ENCODE measurements at regions not wholly inside any gene's neighbourhood (a gene's known extent, or its start where the extent isn't known, plus 50 kb on each side); places are given as distances from the start of the nearest gene placed in this dataset.

- DNase-seq, result no peak
Observed at GRCh38 chr15:97126553-97127233, 796.2 kb downstream of the NR2F2 start.

DNA sequence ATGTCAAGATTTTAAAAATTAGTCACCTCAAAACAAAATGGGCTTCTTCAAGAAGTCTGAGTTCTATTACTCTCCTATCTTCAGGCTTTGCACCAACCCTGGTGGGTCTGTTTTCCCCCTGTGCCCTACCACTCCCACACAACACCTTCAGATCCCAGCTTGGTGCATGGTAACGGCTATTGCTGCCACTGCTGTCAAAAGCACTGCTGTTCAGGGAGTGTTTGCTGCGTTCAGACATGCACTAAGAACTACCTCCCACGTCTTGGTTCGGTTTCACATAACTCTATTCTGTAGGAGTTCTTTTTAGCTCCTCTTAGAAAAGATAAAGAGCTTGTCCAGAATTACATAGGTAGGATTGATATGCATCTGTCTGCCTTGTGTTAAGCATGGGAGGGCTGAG, 799.2 kb downstream of the NR2F2 start:
- no peak for DNase-seq

GRCh38 chr15:97140216-97140615, 809.7 kb downstream of the NR2F2 start:
- DNase-seq, result no peak

- DNase-seq, result no peak
Observed at GRCh38 chr15:97141360-97141759, 810.9 kb downstream of the NR2F2 start.

GRCh38 chr15:97141871-97142270, 811.4 kb downstream of the NR2F2 start:
- DNase-seq, result no peak

GRCh38 chr15:97143592-97144376, 813.3 kb downstream of the NR2F2 start:
- DNase-seq, result no peak

DNA sequence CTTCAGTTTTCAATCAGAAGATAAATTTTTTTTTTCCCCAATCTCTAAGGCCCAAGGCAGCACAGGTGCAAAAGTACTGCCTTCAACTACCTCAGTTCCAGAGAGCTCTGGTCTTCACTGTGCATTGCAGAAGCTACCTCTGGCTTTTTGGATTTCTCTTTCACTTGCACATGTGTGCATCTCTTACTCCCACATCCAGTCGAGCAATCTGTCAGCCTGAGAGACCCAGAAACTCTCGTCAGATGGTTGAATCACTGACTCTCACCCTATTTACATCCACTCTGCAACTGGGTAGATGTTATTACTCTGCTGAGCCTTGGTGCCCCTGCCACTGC, 813.8 kb downstream of the NR2F2 start:
- DNase-seq, result no peak

DNA sequence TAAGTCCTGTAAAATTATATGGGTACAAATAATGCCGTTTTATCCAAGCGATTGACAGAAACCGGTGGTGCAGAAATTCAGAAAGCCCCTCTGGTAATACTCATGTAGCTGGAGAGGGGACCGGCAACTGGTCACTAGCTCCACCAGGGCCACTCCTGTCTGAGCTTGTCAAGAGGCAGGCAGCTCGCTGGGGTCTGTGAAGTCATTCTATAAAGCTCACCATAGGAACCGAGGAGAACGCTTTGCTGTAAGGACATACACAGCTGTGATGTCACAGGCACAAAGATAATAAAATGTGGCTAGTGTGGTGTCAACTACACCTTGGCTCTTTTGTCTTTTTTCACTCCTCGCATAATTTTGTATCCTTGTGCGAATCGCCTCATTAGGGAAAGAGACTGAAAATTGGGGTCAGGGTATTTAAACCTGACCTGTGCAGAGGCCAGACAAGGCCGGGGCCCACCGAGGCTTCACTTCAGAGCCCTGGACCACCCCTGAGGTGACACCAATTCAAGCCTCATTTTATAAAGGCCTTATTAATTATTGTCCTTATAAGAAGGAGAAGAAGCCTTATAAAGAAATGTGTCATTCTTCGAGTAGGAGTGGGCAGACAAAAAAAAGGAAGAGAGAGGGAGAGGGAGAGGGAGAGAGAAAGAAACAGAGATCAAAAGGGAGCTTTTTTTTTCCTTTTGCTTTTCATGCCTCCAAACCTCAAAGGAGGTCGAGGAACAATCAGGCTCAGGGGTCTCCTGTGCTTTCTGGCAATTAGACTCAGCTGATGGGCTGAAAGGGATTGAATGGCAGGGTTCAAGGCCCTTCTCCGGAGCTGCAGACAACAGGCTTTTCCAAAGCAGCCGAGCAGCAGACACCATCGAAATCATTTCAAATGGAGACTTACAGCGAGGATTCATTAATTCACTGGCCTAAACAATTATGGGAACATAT, 813.3 kb upstream of the ARRDC4 start:
- DNase-seq, result no peak

GRCh38 chr15:97153356-97153965, 807.0 kb upstream of the ARRDC4 start:
- DNase-seq, result no peak

DNA sequence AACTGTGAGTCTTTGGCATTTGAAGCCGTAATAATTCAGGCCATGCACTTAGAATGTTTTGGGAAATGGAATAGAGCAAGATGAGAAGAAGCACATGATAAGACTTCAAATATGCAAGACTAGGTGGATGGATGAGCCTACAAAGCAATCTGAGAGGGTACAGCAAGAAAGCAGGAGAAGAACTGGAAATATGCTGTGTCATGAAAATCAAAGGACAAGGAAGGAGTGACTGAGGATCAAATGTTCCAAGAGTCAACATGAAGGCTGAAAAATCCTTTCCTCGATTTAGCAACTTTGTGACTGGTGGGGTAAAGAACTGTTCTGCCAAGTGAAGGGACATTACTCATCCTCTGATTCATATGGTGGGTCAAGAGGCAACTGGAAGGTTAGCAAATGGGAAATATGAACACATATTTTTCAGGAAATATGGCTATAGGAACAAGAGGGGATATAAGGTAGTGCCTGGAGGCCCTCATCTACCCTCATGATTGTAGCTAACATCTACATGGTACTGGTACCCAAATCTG, 803.7 kb upstream of the ARRDC4 start:
- DNase-seq, result no peak

DNA sequence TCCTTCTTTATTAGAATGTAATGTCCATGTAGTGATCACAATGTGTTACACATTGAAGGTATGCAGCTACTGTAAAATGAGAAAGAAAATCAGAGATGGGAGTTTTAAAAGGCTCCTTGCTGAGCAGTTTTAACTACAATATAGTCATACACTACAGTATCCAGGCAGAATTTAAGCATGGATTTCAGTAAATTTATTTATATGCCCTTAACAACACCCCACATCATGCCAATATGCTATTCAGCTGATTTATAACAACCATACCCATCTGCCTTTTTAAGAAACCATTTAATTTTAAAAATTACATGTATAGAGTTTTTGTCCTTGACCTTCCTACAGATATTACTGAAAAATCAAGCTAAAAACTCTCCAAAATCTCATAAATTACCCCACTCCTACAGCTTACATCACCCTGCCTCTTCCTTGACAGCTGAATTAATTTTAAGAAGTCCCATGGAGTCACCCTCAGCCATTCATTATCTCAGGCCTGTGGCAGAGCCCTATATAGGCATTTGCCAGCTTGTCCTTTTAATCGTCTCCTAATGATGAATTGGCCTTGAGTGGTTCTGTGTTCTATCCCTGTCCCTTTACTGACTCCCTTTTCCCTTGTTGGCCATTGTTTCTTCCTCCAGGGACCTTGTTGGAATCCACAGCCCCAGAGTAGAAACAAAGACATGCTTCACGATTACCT, 797.6 kb upstream of the ARRDC4 start:
- no peak for DNase-seq

- no peak for DNase-seq
Observed at GRCh38 chr15:97165205-97165604, 795.3 kb upstream of the ARRDC4 start.

DNA sequence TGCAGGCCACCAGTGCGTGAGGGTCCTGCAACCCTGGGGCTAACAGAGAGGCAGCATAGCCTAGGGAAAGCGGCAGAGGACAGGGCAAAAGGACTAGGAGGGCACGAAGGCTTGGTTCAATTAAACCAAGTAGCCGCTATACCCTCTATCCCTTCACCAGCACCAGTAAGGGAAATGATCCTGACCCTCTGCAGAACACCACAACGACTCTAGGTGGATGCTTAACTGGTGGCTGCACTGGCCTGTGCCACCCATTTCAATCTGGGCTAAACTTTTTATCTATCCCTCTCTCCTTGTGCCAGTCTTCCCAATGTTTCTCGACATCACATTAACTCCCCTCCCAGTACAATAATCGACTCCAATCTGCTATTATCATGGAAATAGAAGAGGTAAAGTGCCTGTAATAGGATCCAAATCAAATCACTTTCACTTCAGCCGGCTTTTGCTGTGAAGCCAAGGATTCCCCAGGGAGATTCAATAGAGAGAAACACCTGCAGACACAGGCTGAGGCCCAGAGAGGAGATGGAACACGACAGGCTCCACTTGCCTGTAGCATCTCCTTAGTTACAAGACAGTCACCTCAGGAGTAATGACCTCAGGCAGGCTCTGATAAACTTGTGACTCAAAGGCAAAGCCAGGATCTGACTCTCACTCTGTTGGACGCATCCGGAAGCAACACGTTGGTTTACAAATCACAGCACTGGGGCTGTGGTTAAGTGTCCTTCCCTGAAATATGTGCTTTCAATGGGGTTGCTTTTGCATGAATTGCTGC, 791.6 kb upstream of the ARRDC4 start:
- no peak for DNase-seq

- no peak for DNase-seq
Observed at GRCh38 chr15:97171556-97171955, 788.9 kb upstream of the ARRDC4 start.

DNA sequence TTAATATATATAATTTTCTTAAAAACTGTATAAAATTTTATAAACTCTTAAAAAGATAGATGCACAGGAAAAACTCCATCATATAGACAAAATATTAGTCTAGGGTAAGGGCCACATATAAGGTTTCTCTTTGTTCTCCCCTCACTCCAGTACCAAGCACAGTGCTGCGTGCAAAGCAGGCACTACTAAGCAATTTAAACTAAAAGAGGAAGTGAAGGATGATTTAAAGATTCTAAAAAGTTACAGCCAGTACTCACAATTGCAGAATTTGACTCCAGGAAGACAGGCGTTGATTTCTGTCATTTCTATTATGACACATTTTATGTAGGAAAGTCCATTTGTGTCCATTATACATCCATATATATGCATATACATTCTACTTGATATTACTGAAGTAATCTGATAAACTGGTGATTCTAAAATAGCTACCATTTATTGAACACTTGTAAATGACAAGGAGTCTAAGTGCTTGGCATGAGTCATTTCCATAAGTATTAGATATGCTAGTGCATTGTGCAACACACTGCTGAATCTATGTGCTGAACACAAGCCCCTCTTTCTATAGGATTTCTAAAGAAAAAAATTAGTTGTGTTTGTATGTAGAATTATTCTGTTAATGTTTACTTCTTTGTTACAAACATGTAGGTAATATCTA, 785.5 kb upstream of the ARRDC4 start:
- DNase-seq, result no peak

DNA sequence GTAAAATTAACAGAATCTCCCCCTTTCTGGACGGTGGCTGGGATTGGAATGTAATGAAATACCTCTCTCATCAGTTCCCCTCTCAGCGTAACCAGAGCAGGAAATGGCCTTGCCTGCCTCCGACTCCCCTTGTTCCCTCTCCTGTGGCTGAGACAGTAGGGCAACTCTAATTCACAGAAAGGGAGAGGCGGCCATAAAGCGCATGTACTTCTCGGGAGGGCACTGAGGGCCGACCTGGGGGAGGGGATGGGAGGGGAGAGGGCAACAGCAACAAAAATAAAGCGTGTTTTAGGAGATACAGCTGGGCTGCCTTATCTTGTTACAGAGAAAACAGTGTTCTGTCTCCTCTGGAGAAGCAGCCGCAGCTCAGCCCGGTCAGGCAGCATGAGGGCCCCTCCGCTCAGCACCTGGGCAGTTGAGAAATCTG, 783.3 kb upstream of the ARRDC4 start:
- no peak for DNase-seq

- DNase-seq, result no peak
Observed at GRCh38 chr15:97182581-97182980, 777.9 kb upstream of the ARRDC4 start.

DNA sequence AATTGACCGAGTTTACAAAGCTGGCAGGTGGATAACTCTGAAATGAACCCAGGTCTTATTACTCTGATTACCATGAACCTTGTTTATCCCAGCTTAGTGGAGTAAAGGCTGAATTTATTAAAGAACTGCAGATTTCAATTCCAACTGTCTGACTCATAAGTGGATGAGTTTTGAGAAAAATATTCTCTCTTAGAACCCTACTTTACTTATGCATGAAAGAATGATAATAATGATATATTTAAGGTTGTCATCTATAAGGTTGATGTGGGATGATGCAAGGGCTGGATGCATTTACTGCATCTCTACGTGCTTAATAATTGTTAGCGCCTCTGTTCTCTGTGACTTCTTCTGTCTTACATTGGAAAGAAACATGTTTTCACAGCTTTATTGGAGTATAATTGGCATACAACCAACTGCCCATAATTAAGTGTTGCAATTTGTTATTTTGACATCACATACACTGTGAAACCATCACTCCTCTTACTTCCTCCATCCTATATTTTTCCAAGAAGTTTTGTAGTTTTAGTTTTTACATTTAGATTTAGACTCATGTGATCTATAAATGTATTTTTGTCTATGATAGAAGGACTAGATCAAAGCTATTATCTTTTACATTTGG, 771.2 kb upstream of the ARRDC4 start:
- no peak for DNase-seq

DNA sequence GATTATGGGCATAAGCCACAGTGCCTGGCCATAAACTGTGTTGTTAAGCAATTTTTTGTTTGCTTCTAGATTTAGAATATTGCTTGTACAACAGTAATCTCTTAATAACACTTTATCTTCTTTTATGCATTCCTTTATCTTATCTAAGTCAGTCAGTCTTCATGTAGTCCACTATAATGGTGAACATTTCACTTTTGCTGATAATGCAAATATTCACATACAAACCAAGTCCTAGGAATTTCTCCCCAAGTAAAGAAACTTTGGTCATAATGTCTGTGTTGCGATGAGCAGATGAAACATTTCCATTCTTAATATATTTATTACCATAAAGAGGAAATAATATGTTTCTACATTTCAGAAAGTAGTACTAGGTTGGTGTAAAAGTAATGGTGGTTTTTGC, 765.8 kb upstream of the ARRDC4 start:
- no peak for DNase-seq

All from NCI-H1048 (cell line).